A673 (cell line): ENCODE measurements at regions not wholly inside any gene's neighbourhood (a gene's known extent, or its start where the extent isn't known, plus 50 kb on each side); places are given as distances from the start of the nearest gene placed in this dataset.

Experiments
- BruUV-seq: library from RNA; stranded (reverse); fragments of 400-500 nt; replicated peaks from 2 replicates; lab custom pipeline; 2021; lab: Mats Ljungman, UMichigan
- CTCF ChIA-PET: fragments of 300-600 bp; sonication (Branson Sonifier 250); formaldehyde crosslinking; loops from one replicate; lab custom pipeline; 2022; ENCODE audit warnings: antibody characterized with exemption; lab: Charles Lee
- POLR2A ChIA-PET: fragments of 300-600 bp; sonication (Branson Sonifier 250); formaldehyde crosslinking; loops from one replicate; lab custom pipeline; 2022; ENCODE audit warnings: antibody characterized with exemption; ENCODE audit not compliant: low non-redundant PET; lab: Charles Lee
- DNase-seq: peaks from one replicate; pipeline ENCODE4 v3.0.0-alpha.2; 2015; ENCODE audit warnings: low spot score
- H3K27ac ChIP-seq: fragments of 200-600 bp; sonication (generic); 2 replicates; pipeline ENCODE4 v1.5.1; 2016; ENCODE audit warnings: mixed run types, low read depth, mild to moderate bottlenecking, mixed read lengths, antibody characterized with exemption, low read length; ENCODE audit not compliant: poor library complexity, severe bottlenecking
- H3K27me3 ChIP-seq: fragments of 200-600 bp; sonication (generic); replicated peaks from 2 replicates; pipeline ENCODE4 v1.6.1; 2017; ENCODE audit warnings: mixed run types, low read depth, mild to moderate bottlenecking, mixed read lengths, antibody characterized with exemption, low read length; ENCODE audit not compliant: insufficient read depth, poor library complexity
- H3K36me3 ChIP-seq: fragments of 200-600 bp; sonication (generic); 2 replicates; pipeline ENCODE4 v1.6.1; 2016; ENCODE audit warnings: mixed run types, mild to moderate bottlenecking, mixed read lengths, antibody characterized with exemption, low read length; ENCODE audit not compliant: insufficient read depth, poor library complexity, severe bottlenecking
- H3K4me1 ChIP-seq: fragments of 200-600 bp; sonication (generic); 2 replicates; pipeline ENCODE4 v1.6.1; 2017; ENCODE audit warnings: mixed run types, mild to moderate bottlenecking, mixed read lengths, antibody characterized with exemption, low read length; ENCODE audit not compliant: insufficient read depth, poor library complexity, severe bottlenecking
- H3K4me3 ChIP-seq: fragments of 200-600 bp; sonication (generic); 2 replicates; pipeline ENCODE4 v1.5.1; 2016; ENCODE audit warnings: low read depth, mixed run types, mild to moderate bottlenecking, mixed read lengths, low read length; ENCODE audit not compliant: poor library complexity, severe bottlenecking
- H3K9me3 ChIP-seq: fragments of 200-600 bp; sonication (generic); 2 replicates; pipeline ENCODE4 v1.6.1; 2016; ENCODE audit warnings: mixed run types, low read depth, mild to moderate bottlenecking, mixed read lengths, antibody characterized with exemption, low read length; ENCODE audit not compliant: poor library complexity, severe bottlenecking
- EZH2 ChIP-seq: fragments of 200-600 bp; sonication (generic); IDR thresholded peaks from 2 replicates; pipeline ENCODE4 v1.6.1; 2017; ENCODE audit warnings: borderline replicate concordance, low read depth, mild to moderate bottlenecking, mixed read lengths, antibody characterized with exemption, low read length; ENCODE audit not compliant: poor library complexity, severe bottlenecking
- intact Hi-C: fragments of 100-400 bp; cut with micrococcal nuclease; formaldehyde crosslinking; loops from one replicate; pipeline ENCODE4 v1.10.0; 2022; ENCODE audit not compliant: unreplicated experiment
- TF ChIP-seq, protein P1 (sequence below): fragments of 300-800, 200-600 bp; sonication (generic); conservative IDR thresholded peaks from 2 replicates; pipeline ENCODE4 v1.5.1; 2017; ENCODE audit warnings: low read depth, mild to moderate bottlenecking, antibody characterized with exemption, low read length, moderate library complexity, mixed read lengths

- no peak overlapping the region for H3K27ac ChIP-seq
- intact Hi-C loops: no loop called here
- BruUV-seq: no TSS peak
- no peak overlapping the region for H3K4me3 ChIP-seq
- no peaks in the 10 kb centered on the region for H3K9me3 ChIP-seq
- H3K4me1 ChIP-seq: no peaks in the 10 kb centered on the region
- no peak for TF ChIP-seq EZH2
- TF ChIP-seq, protein P1, sequence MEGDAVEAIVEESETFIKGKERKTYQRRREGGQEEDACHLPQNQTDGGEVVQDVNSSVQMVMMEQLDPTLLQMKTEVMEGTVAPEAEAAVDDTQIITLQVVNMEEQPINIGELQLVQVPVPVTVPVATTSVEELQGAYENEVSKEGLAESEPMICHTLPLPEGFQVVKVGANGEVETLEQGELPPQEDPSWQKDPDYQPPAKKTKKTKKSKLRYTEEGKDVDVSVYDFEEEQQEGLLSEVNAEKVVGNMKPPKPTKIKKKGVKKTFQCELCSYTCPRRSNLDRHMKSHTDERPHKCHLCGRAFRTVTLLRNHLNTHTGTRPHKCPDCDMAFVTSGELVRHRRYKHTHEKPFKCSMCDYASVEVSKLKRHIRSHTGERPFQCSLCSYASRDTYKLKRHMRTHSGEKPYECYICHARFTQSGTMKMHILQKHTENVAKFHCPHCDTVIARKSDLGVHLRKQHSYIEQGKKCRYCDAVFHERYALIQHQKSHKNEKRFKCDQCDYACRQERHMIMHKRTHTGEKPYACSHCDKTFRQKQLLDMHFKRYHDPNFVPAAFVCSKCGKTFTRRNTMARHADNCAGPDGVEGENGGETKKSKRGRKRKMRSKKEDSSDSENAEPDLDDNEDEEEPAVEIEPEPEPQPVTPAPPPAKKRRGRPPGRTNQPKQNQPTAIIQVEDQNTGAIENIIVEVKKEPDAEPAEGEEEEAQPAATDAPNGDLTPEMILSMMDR: no peak
- H3K36me3 ChIP-seq: no peaks in the 10 kb centered on the region
- ChIA-PET POLR2A (no interaction called here), CTCF (no interaction called here)
- no peak for DNase-seq
- no peaks in the 10 kb centered on the region for H3K27me3 ChIP-seq
Observed at GRCh38 chr3:56880720-56881575, 79.2 kb upstream of the ARHGEF3 start.

DNA sequence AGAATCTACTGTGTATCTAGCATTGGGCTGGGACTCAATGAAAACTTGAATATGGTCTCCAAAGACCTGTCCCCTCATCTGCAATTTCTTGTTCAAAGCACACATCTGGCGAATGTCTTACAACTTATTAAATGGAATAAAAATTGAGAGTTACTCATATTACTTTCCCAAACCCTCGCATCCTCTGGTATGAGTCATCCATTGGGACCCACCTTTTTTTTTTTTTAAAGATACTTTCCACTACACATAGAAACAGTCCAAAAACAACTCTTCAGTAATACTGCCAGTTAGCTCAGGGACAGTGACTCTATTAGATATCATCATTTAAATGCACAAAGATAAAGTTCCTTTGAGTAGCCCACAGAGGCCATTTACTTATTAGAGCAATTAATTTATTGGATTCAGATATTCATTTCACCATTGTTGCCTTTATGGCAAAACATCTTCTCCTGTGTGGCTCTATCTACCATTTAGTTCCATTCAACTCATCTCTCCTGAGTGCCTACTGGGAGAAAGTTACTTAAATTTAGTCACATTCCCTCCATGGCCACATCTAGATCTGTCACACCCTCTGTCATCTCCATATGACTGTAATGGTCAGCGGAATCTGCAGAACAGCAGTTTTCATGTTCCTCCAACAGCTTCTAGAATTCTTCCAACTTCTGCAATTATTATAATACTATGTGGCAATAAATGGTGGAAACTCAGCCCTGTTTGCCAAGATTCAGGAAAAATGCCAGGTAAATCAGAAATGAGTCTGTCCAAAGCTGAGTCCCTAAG is 77.9 kb upstream of the ARHGEF3 start:
- CTCF ChIA-PET: no interaction called here
- no peaks in the 10 kb centered on the region for H3K4me1 ChIP-seq
- no peaks in the 10 kb centered on the region for H3K9me3 ChIP-seq
- H3K4me3 ChIP-seq: no peak overlapping the region
- no peaks in the 10 kb centered on the region for H3K27me3 ChIP-seq
- no peak for DNase-seq
- H3K36me3 ChIP-seq: no peaks in the 10 kb centered on the region
- no TSS peak for BruUV-seq
- intact Hi-C loops: no loop called here
- POLR2A ChIA-PET: no interaction called here
- no peak overlapping the region for H3K27ac ChIP-seq
- TF ChIP-seq EZH2: no peak

- peak overlapping the region; percentile 42 for H3K27ac ChIP-seq
- POLR2A ChIA-PET: no interaction called here
- no peaks in the 10 kb centered on the region for H3K27me3 ChIP-seq
- H3K36me3 ChIP-seq: no peaks in the 10 kb centered on the region
- BruUV-seq: no TSS peak
- peak; percentile 55 for DNase-seq
- H3K4me3 ChIP-seq: peak overlapping the region; percentile 12
- no peak for TF ChIP-seq EZH2
- TF ChIP-seq, protein P1: no peak
- no peaks in the 10 kb centered on the region for H3K4me1 ChIP-seq
- H3K9me3 ChIP-seq: no peaks in the 10 kb centered on the region
- intact Hi-C loops: no loop called here
- CTCF ChIA-PET: interaction anchor here (0.5 kb wide), 1 partner anchor 13 kb away, joined by 5 read pairs; no protein-coding TSS in a partner anchor
Observed at GRCh38 chr3:56878074-56878473, 76.3 kb upstream of the ARHGEF3 start.
